ENCODE measurements at regions not wholly inside any gene's neighbourhood (a gene's known extent, or its start where the extent isn't known, plus 50 kb on each side); places are given as distances from the start of the nearest gene placed in this dataset.

DNA sequence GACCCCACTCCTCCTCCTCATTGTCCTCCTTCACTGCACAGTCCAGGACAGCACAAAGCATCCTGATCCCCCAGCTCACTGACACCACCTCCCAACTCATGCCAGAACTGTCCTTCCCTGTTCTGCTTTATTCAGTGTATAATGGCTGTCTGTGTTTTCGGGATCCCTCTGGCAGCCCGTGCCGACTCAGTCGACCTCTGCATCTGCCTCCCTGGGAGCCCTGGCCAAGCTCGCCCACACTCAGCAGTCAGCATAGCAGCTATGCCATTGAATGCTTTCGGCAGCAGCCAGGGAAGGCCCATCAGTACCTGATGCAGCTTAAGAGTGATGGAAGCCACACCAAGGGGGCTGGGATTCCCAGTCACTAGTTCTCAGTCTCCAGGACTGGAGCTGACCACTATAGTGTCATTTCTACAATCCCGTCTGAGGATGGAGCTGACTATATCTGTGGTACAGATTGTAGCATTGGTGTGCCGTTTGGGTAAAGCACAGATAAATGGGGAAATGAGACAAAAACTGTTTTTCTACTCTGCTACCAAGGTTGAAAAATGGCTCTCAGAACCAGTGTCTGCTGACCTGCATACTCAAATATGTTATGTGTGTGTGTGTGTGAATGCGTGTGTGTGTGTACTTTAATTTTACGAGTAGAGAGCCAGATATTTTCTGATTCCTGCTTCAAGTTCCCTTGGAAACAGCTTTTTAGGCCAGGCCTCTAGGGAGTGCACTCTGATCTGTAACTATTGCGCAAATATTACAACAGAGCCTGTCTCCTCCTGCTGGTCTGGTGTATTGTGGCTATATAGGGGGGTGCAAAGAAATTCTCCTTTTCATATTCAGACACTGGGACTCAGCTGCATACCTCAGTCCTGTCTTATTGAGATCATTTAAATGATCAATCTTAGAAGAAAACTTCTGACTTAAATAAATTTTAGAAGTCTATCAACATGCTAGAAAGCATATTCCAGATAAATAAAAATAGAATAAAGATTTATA lies 78.8 kb upstream of the TOP3B start:
- TF ChIP-seq, protein P1, sequence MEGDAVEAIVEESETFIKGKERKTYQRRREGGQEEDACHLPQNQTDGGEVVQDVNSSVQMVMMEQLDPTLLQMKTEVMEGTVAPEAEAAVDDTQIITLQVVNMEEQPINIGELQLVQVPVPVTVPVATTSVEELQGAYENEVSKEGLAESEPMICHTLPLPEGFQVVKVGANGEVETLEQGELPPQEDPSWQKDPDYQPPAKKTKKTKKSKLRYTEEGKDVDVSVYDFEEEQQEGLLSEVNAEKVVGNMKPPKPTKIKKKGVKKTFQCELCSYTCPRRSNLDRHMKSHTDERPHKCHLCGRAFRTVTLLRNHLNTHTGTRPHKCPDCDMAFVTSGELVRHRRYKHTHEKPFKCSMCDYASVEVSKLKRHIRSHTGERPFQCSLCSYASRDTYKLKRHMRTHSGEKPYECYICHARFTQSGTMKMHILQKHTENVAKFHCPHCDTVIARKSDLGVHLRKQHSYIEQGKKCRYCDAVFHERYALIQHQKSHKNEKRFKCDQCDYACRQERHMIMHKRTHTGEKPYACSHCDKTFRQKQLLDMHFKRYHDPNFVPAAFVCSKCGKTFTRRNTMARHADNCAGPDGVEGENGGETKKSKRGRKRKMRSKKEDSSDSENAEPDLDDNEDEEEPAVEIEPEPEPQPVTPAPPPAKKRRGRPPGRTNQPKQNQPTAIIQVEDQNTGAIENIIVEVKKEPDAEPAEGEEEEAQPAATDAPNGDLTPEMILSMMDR (IDR thresholded peaks at IDR 0.05) = peak in 3 of 4 donors; percentile 34 to 42 (median 35)
- TF ChIP-seq POLR2A (IDR thresholded peaks at IDR 0.05) = no peak

Measured in right lobe of liver (tissue), 4 donors.